OCI-LY1 (cell line): ENCODE measurements at regions not wholly inside any gene's neighbourhood (a gene's known extent, or its start where the extent isn't known, plus 50 kb on each side); places are given as distances from the start of the nearest gene placed in this dataset.

Experiments used
- CTCF ChIP-seq: fragments of 200-600 bp; sonication (generic), shearing (Covaris generic); IDR thresholded peaks from 2 replicates; pipeline ENCODE4 v1.5.1; 2017; ENCODE audit warnings: mild to moderate bottlenecking, antibody characterized with exemption, low read length, moderate library complexity, mixed read lengths
- EZH2 ChIP-seq: fragments of 200-600 bp; sonication (generic), shearing (Covaris generic); IDR thresholded peaks from 2 replicates; pipeline ENCODE4 v1.8.0; 2017; ENCODE audit warnings: borderline replicate concordance, mixed run types, mild to moderate bottlenecking, antibody characterized with exemption, low read length, moderate library complexity, mixed read lengths

- TF ChIP-seq CTCF (no peak), EZH2 (no peak)
Observed at GRCh38 chr6:16944596-16944995, 157.3 kb upstream of the STMND1 start.
